HUDEP-2 (cell line): ENCODE measurements at regions not wholly inside any gene's neighbourhood (a gene's known extent, or its start where the extent isn't known, plus 50 kb on each side); places are given as distances from the start of the nearest gene placed in this dataset.

Source experiments
- DNase-seq, 76 experiments: peaks; one replicate each; lab custom pipeline; 2025; ENCODE audit not compliant: unreplicated experiment in 76 of 76; lab: John Stamatoyannopoulos, UW

DNA sequence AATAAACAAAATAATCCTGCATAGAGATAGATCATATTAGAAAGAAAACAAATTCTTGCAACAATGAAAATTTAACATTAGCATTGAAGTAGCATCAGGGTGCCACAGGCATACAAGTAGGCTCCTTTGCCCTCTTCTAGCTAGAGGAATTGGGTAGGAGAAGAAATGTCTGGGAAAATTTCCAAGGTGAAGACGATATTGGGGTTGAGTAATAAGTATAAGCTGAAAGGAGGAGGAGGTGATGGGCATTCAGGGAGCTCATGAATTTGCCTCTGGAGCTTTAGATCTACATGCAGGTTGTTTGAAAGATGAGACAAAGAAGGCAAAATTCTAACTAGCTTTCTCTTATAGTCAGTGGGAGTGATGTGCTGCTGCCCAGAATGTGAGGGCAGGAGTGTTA lies 504.9 kb downstream of the CCDC85A start:
- no peak for DNase-seq

GRCh38 chr2:56693501-56693900 lies 509.7 kb downstream of the CCDC85A start:
- DNase-seq, result no peak

DNA sequence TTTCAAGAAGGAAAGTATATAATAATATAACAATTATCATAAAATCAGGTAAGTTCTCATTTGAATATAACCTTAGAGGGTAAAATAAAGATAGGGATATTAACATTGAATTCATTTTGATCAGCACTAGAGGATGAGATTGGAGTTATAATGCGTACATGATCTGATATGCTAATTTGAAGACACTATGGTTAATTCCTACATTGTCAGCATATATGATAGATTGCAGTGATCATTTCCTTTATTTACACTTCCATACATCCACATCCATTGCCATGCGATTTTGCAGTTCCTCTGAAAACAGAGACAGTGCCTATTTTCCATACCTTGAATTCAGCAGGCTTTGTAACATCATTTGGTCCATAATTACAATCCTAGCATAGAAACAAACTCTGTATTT lies 519.2 kb downstream of the CCDC85A start:
- DNase-seq, result no peak

DNA sequence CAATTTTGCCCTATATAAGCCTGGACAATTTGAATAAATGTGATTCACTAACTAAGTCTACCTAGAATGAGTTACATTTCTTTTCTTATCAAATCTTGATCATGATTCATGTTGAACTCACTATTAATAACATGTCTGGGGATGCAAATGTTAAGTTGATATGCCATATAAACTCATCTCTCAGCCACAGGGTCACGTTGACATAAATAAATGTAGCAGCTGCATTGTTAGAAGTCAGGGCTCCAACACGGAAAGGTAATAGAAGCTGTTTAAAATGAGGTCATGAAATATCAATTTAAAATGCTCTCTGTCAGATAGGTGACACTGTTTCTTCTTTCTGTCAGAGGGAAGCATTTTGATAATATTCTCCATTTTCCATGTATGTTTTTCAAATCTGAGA lies 521.9 kb downstream of the CCDC85A start:
- DNase-seq, result no peak

- DNase-seq, result no peak
These were observed 523.4 kb downstream of the CCDC85A start for GRCh38 chr2:56707218-56707617.

- no peak for DNase-seq
These were observed 523.9 kb downstream of the CCDC85A start for GRCh38 chr2:56707650-56708049.

- DNase-seq, result no peak
These were observed 525.4 kb downstream of the CCDC85A start for GRCh38 chr2:56709181-56709580.

DNA sequence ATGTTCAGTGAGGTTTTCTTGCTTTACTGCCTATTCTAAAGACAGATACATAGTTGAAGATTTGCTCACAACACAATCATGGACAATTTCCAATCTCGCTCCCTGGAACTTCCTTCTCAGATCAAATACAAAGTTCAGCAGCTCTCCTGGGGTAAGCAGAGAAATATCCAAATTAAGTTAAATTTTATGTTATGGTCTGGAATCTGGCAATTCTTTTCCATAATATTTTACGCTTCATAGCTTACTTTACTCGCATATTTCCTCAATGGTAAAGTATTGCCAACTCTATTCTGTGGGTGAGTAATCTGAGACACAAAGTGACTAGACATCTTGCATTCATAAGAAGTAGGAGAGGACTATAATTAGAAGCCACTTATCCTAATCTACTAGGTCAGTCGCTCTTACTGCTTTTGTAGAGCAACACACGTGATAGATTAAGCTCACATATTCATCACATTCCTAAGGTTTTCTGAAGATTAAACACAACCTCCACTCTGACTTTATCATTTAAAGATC lies 529.4 kb downstream of the CCDC85A start:
- DNase-seq, result no peak

GRCh38 chr2:56713978-56714377 lies 530.2 kb downstream of the CCDC85A start:
- no peak for DNase-seq

DNA sequence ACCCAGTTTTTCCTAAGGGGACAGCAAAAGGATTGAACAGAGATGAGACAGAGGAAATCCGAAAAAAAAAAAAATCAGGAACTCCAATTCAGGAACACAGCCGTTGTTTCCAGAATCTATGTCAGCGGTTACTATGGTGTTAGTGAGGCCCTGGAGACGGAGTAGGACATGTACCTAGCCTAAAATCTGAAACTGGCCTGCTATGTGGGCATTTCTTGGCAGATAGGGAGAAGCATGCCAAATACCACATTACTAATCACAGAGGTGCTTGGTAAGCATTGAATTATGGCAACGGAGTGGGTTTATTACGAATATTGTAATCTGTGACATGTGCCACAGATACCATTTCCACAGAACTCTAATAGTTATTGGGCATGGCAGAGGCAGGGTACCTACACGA lies 530.6 kb downstream of the CCDC85A start:
- no peak for DNase-seq

DNA sequence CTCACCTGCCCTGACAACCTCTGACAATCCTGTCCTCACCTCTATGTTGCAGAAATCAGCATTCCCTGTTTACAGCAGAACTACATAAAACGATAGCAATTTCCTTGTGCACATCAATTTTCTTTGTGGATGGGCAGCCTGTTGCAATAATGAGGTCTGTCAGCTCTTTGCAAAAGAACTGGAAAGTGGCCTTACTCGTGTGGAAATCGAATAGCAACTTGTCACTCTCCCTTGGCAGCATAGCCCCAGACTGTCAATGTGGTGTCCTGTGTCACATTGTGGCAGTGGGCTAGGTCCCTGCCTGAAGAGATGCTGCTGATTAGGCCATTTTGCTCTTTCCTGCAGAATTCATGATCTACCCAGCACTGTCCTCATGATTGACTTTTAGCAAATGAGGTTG lies 531.9 kb downstream of the CCDC85A start:
- no peak for DNase-seq

GRCh38 chr2:56718413-56718812 lies 534.6 kb downstream of the CCDC85A start:
- no peak for DNase-seq

- no peak for DNase-seq
These were observed 545.4 kb downstream of the CCDC85A start for GRCh38 chr2:56729212-56729611.

DNA sequence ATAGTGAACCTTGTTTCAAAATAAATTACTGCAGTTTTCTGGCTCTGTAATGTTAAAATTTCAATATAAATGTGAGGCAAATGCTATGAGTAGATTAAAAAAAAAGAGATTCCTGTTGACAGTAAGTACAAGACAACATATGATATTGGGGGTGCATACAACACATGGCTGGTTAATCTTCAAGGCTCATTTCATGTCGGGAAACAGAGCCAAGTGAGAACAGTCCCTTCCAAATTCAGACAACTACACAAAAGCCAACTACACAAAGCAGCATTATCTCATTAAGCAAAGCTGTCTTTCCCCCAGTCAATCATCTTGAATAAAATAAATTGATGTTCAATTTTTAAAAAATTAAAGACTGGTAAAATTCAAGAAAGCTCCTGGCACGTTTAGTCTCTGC lies 549.2 kb downstream of the CCDC85A start:
- no peak for DNase-seq

- DNase-seq, result no peak
These were observed 555.6 kb downstream of the CCDC85A start for GRCh38 chr2:56739413-56739812.

GRCh38 chr2:56741601-56742102 lies 557.9 kb downstream of the CCDC85A start:
- DNase-seq, result no peak

DNA sequence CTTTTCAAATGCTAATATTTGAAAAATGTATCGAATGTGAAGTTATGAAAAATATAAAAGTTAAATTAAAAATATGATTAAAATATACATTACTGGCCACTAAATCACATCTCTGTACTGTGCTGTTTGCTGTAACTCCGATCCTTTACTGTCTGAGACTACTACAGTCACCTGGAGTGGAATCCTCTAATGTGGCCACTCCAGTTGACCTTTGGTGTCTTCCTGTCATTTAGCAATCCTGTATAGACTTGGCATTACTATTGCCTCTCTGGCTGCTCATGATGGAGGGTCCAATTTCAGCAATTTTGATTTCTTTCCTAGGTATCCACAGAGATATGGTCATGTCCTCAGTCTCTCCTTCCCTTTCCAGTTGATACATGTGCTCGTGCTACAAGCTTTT lies 560.0 kb downstream of the CCDC85A start:
- no peak for DNase-seq

DNA sequence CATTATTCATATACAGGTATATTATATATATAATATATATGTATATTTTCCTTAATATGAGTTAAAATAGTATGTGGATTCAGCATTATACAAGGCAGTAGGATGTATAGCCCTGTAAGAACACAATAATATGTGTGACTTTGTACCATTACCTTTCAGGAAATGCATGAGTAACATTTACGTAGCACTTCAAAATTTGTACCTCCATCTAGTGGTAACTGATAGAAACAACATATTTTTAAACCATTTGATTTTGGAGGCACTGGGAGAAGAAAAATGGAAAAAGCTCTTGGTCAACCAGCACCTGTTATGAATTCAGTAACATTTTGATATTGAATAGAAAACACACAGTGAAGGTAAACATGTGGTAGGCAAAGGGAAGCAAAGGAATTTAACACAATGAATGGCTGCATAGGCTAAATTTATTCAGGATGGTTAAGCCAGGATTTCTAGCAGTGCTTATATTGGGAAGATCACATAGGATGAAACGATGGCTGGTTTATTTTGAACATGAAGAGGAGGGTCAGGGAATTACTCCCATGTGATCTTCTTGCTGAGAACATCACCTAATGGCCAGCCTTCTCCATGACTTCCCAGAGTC lies 565.5 kb downstream of the CCDC85A start:
- DNase-seq, result peak in 2 of 76 experiments; percentile 0 to 2

- DNase-seq, result no peak
These were observed 569.4 kb downstream of the CCDC85A start for GRCh38 chr2:56753182-56753581.

- no peak for DNase-seq
These were observed 570.4 kb downstream of the CCDC85A start for GRCh38 chr2:56754066-56754615.

DNA sequence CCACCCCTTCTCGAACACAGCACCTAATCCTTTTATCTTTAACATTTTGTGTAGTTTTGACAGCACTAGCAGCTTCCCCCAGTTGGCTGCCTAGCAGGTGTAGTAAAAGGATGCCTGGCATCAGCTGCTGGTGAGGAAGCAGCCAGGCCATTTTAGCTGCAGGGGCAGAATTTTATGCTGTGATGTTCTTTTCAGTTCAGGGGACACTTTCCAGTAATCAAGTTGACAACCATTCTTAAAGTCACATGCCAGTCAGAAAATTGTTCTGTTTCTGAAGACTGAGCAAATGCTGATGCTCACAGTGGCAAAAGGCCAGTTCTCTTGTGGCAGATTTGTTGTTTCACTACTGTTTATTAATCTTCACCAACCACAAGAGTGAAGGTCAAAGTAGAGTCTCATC lies 570.8 kb downstream of the CCDC85A start:
- DNase-seq, result no peak

- no peak for DNase-seq
These were observed 574.2 kb downstream of the CCDC85A start for GRCh38 chr2:56757884-56758545.
